SK-N-MC (cell line): ENCODE measurements at regions not wholly inside any gene's neighbourhood (a gene's known extent, or its start where the extent isn't known, plus 50 kb on each side); places are given as distances from the start of the nearest gene placed in this dataset.

Source experiments
- EZH2 ChIP-seq: fragments of 200-600 bp; sonication (generic); IDR thresholded peaks from one replicate; pipeline ENCODE4 v1.6.1; 2017; ENCODE audit warnings: antibody characterized with exemption
- FOXP2 ChIP-seq: optimal IDR thresholded peaks from 2 replicates; pipeline ENCODE3; 2011; ENCODE audit warnings: mild to moderate bottlenecking, moderate library complexity; ENCODE audit not compliant: insufficient read depth; ENCODE audit errors: extremely low read length, control extremely low read depth
- POLR2AphosphoS5 ChIP-seq: IDR thresholded peaks from 2 replicates; pipeline ENCODE4 v1.6.1; 2012; ENCODE audit warnings: mild to moderate bottlenecking, low read depth, low read length, borderline replicate concordance

DNA sequence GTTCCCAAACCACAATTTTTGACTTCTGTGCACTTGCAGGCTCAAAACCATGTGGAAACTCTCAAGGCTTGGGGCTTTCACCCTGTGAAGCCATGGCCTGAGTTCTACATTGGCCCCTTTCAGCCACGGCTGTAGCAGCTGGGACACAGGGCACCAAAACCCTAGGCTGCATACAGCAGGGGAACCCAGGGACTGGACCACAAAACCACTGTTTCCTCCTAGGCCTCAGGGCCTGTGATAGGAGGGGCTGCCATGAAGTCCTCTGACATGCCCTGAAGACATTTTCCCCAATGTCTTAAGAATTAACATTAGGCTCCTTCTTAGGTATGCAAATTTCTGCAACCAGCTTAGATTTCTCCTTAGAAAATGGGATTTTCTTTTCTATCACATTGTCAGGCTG is 312.1 kb upstream of the TUSC1 start:
- no peak for TF ChIP-seq EZH2
- no peak for TF ChIP-seq POLR2AphosphoS5
- no peak for TF ChIP-seq FOXP2
